HL-60 (cell line): ENCODE measurements at regions not wholly inside any gene's neighbourhood (a gene's known extent, or its start where the extent isn't known, plus 50 kb on each side); places are given as distances from the start of the nearest gene placed in this dataset.

Experiments used
- GABPA ChIP-seq: IDR thresholded peaks from 2 replicates; pipeline ENCODE4 v1.6.1; 2012; ENCODE audit warnings: low read depth
- POLR2AphosphoS5 ChIP-seq: IDR thresholded peaks from 2 replicates; pipeline ENCODE4 v1.6.1; 2012; ENCODE audit warnings: low read depth
- REST ChIP-seq: IDR thresholded peaks from 2 replicates; pipeline ENCODE4 v1.6.1; 2012; ENCODE audit warnings: low read depth; ENCODE audit not compliant: insufficient replicate concordance
- SPI1 ChIP-seq: IDR thresholded peaks from 2 replicates; pipeline ENCODE4 v1.6.1; 2012; ENCODE audit warnings: low read depth, mild to moderate bottlenecking, borderline replicate concordance
- TF ChIP-seq, protein P1 (sequence below): IDR thresholded peaks from one replicate; pipeline ENCODE4 v1.5.1; 2011; ENCODE audit warnings: low read length, control low read depth, inconsistent platforms; ENCODE audit not compliant: insufficient read depth

GRCh38 chr3:72380193-72380592 is 468.1 kb downstream of the SHQ1 start:
- TF ChIP-seq, protein P1, sequence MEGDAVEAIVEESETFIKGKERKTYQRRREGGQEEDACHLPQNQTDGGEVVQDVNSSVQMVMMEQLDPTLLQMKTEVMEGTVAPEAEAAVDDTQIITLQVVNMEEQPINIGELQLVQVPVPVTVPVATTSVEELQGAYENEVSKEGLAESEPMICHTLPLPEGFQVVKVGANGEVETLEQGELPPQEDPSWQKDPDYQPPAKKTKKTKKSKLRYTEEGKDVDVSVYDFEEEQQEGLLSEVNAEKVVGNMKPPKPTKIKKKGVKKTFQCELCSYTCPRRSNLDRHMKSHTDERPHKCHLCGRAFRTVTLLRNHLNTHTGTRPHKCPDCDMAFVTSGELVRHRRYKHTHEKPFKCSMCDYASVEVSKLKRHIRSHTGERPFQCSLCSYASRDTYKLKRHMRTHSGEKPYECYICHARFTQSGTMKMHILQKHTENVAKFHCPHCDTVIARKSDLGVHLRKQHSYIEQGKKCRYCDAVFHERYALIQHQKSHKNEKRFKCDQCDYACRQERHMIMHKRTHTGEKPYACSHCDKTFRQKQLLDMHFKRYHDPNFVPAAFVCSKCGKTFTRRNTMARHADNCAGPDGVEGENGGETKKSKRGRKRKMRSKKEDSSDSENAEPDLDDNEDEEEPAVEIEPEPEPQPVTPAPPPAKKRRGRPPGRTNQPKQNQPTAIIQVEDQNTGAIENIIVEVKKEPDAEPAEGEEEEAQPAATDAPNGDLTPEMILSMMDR = no peak
- no peak for TF ChIP-seq POLR2AphosphoS5
- no peak for TF ChIP-seq REST
- TF ChIP-seq SPI1 = no peak
- TF ChIP-seq GABPA = no peak
